ENCODE measurements at regions not wholly inside any gene's neighbourhood (a gene's known extent, or its start where the extent isn't known, plus 50 kb on each side); places are given as distances from the start of the nearest gene placed in this dataset.
"Not testable (repeated sequence)": the region's sequence is repeated elsewhere in the genome, so short reads cannot be mapped to it uniquely, and the experiment has no call there.

DNA sequence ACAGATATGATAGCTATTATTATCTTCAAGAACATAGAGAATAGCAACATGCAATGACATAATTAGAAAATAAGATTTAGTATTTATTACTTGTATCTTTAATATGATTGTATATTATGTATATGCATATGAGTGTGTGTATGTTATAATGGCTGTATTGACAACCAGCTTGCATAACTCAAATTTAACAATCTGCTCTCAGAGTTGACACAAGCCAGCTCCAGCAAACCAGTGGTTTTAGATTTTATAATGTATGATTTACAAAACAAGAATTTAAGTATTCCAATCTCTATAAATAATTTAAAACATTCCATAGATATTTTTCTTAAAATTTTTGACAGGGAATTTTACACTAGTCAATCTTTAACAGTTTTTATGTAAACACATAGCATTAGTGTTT, 935.9 kb upstream of the EPHA5 start:
- DNase-seq (ENCODE audit: low read depth in 2 of 2), result no peak

DNA sequence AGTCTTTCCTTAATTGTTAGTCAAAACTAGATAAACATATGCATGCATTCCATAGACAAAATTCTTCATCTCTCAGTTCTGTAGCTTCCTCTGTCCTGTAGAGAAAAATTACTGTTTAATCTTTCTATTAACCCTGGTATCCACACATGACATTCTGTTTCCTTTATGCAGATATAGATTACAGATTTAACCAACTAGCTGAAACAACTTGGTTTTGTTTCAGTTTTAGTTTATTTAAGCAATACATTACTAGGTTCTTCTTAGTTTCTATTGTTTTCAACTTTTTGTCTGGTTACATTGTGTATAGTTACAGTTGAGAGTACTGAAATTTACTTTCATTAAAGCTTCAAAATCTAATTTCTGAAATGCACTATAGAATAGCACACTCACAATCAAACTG, 933.9 kb upstream of the EPHA5 start:
- no peak for DNase-seq (ENCODE audit: low read depth in 2 of 2)

DNA sequence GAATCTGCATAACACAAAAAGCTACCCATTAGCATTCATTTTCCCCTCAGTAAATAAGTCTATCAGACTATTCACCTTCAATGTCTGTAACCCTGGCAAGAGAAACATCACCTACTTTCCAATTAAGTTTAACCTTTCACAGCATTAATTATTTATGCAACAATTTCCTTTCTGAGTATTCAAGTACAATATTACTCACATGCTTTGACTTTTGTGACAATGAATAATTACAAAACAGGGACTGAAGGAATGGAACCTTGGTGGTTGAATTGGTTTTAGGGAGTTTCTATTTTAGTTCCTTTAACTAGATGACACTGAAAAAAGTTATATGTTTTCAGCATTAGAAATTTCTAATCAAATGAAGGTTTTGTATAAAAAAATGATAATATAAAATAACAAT, 932.3 kb upstream of the EPHA5 start:
- DNase-seq (ENCODE audit: low read depth in 2 of 2), result no peak

DNA sequence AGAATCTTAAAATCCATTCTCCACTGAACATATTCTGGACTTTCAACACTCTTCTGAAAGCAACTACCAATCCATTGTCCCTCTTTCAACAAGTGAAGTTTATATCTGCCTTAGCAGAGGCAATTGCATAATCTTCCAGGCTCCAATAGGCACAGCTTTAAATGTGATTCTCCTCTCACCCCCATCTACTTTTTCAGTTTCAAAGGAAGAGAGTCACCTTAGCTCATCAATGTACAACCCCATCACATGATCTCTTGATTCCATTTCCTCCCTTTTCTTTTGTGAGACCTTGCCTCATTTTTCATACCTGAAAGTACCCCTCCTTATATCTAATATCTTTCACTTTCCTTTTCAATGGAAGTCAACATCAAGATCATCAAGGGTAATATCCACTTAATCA, 921.7 kb upstream of the EPHA5 start:
- no peak for DNase-seq (ENCODE audit: low read depth in 2 of 2)

DNA sequence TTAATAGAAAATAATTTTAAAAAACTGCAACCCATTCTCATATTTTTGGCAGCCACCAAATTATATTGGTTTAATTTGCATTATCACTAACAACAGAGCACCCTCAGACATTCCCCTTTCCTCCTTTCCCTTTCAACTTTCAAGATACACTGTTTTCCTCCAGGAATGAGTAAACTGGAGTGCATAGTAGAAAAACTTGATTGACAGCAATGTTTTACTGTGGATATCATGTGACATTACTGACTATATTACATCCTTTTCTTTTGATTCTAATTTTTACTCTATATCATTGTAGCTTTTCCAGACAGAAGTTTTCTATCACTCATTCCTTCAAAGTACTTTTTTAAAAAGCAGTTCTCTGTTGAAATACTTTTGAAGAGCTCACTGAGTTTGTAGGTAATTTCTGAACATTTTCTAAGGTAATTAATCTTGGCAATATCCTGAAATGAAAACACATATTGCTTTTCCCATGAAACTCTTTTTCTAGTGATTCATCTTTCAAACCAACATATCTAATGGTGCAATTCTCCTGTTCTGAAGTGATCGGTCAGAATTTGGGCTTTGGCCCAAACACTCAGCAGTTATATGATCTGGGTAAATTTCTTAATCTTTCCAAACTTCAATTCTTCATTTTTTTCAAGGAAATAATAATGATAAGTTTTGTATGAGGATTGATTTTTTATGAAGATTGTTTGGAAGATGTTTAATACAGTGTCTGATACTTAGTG, 920.4 kb upstream of the EPHA5 start:
- DNase-seq (ENCODE audit: low read depth in 2 of 2), result no peak

DNA sequence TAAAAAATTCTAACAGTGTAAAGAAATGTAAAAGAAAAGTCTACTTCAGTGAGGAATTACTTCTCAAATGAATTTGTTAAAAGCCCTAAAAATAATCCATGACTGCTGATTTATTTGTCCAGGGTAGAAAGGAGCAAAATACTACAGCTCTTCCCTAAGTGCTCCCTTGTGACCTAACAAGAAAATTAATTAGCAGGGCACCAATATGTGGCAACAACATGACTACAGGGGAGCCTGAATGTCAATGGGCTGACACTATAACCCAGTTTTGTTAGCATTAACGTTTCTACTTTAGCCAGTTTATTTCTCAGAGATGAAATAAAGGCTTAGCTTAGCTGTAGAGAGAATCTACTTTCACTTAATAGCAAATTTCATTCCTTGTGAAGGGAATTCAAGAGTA, 918.9 kb upstream of the EPHA5 start:
- no peak for DNase-seq (ENCODE audit: low read depth in 2 of 2)

DNA sequence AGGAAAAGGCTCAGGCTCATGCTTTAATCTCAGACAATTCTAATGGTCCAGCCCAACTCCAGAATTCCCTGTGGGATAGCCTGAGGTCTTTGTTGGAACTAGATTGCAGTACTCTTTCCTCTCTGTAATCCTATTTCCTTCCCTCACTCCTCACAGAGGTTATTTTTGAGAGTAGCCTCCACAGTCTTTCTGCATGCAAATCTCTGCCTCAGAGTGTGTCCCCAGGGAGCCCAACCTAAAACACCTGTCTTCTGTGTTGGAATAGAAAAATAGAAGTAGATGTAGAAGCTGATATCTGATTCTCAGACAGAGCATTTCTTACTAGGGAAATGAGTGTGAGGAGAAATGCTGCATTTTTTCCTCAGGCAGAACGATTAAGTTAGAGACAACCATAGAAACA, 915.5 kb upstream of the EPHA5 start:
- DNase-seq (ENCODE audit: low read depth in 2 of 2), result no peak

DNA sequence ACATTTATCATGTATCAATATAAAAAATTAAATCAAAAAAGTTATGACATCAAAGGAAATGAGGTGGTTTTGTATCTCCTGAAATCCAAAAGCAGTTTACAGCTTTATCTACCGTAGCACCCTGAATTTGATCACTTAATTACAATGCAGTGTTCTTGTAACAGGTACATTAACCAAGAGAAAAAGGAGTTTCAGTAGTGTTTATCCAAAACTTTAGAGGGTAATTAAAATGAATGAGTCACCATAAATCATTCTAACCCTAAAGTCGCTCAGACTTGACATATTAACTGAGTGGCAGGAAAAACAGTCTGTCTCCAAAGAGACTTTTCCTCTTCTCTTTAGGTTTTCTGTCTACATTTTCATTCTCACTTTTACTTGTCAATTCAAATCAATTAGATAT, 907.6 kb upstream of the EPHA5 start:
- no peak for DNase-seq (ENCODE audit: low read depth in 2 of 2)

DNA sequence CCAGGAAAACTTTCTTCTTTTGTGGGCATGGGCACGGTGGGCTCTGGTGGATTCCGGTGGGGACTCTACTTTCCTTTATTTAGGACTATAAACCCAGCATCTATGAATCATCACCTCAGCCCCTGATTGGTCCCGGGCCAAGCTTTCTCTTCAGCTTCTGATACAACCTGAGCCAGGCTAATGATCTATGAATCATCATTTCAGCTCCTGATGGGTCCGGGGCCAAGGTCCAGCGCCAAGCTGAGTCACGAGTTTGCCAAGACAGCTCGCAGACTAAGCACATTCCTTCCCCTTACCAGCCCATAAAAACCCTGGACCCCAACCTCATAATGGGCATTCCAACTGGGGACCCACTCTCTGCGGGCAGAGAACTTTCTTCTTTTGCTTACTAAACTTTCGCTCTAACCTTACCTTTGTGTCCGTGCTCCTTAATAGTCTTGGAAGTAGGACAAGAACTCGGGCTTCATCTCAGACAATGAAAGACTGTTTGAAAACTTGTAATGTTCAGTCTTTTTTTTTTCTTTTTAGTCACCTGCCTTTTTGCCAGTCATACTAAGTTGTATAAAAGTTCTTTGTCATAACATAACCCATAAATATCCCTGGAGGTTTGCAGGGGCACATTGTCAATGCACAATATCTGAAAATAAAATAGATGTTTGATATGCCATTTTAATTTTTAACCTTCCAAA, 904.9 kb upstream of the EPHA5 start:
- DNase-seq (ENCODE audit: low read depth in 2 of 2), result no peak

DNA sequence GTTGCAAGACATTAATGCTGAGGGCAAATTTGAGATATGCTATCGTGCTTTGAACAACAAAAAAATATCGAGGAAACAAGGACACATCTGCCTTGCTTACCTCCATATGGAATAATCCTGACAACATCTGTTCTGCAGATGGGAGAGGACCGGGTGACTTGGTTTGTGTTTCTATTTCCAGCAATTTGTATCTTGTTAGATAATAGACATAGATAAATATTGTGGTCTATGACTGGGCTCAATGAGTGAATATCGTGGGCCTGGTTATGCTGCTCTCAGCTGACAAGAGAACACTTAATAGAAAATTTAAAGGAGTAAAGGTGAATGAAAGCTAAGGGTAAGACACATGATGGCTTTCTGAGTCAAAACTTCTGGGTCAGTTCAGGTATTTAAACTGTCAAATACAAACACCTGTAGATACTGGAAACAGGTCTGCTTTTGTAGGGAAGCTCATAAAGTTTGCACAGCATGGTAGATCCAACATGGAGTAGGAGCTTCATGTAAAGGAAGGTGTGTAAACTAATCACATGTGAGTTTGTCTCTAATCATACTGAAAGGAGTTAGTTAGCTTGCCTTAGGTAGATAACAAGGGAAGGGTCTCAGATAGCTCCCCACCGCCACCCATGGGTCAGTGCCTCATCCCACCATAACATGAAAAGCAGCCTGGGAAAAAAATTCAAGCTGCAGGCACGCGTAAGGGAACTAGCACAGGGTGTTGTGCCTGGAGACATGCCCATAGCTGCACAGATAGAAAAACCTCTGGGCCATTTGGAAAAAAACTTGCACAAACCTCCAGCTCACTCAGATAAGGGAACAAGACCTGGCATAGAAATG, 904.1 kb upstream of the EPHA5 start:
- no peak for DNase-seq (ENCODE audit: low read depth in 2 of 2)

DNA sequence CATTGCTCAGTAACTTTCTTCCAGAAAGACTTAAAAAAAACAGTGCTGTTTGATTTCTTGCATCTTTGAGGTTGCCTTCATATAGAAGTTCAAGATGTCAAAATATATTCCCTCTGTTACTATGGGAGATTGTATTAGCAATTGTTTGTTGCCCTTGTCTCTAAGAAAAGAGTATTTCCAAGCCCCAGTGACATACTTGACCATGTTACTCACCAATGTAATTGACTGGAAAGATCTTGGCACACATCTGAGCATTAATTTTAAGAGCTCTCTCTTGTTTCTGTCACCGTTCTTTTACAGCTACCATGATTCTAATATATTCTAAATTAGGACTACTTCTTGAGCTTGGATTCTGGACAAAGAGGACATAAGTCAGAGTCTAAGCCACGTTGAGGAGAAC, 902.7 kb upstream of the EPHA5 start:
- DNase-seq (ENCODE audit: low read depth in 2 of 2), result no peak

DNA sequence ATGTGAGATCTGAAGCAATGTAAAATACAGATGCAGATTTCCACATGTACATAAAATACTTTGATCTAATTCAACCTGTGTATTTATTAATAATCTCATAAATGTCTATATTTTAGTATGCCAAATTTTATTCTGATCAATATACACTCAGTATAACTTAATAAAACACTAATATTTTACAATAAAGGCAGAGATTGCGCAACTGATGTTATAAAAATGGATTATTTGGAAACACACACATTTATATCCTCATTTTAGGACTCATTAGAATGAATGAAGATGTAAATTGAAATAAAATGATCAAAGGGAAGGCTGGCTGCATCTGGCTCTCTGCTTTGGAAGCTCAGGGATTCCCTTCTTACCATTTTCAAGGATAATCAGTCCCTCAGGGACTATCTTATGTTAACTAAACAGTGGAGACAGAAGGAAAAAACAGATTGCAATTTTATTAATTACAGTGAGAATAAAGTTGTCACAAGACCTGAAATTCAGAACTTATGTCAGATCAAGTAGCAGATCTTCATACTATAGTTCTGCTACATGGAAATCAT, 900.9 kb upstream of the EPHA5 start:
- DNase-seq (ENCODE audit: low read depth in 2 of 2), result no peak

DNA sequence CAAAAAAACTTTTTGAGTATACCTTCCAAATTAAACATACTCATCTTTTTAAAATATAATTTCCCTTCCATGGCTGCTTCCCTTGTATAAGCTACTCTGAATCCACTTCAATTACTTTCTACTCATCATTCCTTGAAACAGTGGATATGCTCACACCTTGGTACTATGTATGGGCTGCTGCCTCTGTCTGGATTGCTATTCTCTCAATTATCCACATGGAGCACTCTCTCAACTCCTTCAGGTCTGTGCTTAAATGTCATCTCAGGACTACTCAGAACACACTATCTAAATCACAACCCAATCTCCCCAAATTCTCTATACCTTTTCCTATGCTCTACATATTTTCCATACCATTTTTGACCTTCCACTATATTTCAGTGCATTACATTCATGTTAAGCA, 898.9 kb upstream of the EPHA5 start:
- DNase-seq (ENCODE audit: low read depth in 2 of 2), result no peak

DNA sequence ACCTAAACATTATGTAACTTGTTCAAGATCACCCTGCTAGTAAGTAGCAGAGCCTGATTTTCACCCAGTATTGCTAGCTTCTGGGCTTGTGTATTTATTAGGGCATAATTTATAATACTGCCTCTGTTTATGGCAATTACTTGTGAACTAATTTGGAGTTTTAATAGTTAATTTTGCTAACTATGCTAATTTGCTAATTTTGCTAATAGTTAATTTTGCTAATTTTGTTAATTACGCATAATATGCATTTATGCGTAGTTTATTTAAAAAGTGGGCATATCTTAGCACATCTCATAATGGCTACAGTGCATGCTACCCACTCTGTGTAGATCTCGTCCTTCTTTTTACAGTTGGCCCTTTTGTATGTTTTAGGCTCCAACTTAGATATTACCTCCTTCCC, 898.1 kb upstream of the EPHA5 start:
- no peak for DNase-seq (ENCODE audit: low read depth in 2 of 2)

DNA sequence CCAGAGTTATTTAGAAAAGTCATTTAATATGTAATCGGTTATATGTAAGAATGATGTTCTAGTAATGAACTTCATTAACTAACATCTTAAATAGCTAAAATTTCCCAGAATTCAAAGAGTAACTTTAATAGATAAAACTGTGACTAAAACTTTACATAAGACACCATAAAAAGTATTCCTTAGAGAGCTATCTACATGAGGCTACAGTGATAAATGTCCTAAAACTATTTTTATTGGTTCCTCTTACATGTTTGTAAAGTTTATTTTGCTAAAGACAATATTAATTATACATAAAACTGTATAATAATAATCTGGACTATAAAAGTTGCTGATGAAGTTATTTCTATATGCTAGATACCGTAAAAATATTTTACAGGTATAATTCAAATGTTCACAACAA, 897.7 kb upstream of the EPHA5 start:
- DNase-seq (ENCODE audit: low read depth in 2 of 2), result no peak

DNA sequence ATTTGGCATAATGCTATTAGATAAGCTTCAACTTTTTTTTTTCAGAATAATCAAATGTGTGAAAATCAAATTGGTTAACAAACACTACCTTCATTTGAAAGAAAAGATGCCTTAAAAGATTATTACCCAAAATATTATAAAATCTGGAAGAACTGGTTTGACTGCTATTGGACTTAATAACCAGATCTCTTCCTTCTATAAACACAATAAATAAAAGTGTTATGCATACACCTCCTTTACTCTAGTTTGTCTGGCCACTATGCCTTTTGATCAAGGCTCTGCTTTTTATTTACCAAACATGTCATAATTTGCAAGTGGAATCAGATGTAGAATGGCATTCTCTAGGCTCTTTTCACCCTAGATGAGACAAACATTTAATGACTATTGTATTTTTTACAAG, 897.3 kb upstream of the EPHA5 start:
- no peak for DNase-seq (ENCODE audit: low read depth in 2 of 2)

DNA sequence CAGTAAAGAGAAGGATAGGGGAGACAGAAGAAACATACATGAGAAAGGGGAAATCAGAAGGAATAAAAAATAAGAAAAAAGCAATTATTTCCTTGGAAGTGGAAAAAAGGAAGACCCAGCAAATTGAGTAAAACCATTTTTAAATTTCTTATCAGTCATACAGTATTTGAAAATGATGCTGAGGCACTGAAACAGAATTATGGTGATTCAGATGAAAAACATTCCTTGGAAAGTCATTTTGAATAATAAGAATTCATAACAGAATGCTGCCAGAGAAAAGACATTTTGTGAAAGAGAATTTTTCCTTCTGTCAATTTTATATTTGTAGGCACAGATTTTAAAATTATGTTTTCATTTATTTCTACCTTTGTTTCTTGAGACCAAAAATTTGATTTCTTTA, 895.5 kb upstream of the EPHA5 start:
- DNase-seq (ENCODE audit: low read depth in 2 of 2), result no peak

DNA sequence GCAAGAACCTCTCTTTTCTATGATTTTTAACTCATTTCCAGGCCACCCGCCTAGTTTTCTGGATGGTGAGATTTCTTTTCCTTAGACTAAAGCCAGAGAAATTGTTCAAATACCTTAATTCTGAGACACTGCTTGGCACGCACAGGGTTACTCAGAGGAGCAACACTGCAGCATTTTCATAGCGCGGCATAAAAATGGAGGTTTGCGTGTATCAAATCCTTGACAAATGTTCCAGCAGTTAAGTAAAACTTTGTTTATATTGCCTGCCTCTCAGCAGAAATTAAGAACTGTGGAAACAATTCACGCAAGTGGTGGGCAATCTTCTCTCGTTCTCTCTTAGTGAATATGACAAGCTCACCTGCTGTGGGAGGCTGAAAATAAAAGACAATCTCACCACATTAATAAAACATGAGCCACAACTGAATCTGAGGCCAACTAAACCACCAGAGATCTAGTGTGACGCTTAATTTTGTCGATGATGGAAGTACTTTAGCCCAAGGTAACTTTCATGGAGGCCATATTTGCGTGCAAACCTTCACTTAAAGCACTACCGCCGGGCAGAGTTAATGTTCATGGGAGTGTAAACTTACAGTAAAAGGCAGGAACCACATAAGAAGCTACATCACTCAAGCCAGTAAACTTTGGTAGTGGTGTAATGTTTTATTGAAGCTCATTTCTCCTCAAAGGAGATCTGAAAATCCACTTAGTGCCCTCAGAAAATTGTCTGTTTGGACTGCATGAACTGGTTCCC, 894.8 kb upstream of the EPHA5 start:
- DNase-seq (ENCODE audit: low read depth in 2 of 2), result no peak

DNA sequence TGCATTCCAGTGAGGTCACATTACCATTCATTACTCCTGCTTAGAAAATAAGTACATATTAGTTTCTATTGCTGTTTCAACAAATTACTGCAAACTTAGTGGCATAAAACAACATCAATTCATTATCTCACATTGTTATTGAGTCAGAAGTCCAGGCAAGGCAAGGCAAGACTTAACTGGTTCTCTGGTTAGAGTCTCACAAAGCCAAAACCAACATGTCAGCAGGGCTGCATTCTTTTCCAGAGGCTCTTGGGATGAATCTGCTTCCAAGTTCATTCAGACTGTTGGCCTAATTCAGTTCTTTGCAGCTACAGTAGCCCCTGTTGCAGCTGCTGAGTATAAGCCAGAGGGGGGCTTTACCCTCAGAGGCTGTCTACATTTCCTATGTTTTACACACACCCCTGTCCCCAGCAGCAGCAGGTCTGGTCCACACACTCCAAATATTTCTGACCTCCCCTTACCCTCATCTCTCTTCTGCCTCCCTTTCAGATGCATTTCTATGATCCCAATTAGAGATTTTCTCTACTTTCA, 892.1 kb upstream of the EPHA5 start:
- DNase-seq (ENCODE audit: low read depth in 2 of 2), result no peak

DNA sequence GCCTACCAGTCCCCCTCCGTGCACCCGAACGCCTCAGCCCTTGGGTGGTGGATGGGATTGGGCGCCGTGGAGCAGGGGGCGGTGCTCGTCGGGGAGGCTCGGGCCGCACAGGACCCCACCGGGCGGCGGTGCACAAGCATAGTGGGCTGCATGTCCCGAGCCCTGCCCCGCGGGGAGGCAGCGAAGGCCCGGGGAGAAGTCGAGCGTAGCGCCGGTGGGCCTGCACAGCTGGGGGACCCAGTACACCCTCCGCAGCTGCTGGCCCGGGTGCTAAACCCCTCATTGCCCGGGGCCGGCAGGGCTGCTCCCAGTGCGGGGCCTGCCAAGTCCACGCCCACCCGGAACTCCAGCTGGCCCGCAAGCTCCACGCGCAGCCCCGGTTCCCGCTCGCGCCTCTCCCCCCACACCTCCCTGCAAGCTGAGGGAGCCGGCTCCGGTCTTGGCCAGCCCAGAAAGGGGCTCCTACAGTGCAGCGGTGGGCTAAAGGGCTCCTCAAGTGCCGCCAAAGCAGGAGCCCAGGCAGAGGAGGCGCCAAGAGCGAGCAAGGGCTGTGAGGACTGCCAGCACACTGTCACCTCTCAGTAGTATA, 891.3 kb upstream of the EPHA5 start:
- not testable (repeated sequence) for DNase-seq (ENCODE audit: low read depth in 2 of 2)

DNA sequence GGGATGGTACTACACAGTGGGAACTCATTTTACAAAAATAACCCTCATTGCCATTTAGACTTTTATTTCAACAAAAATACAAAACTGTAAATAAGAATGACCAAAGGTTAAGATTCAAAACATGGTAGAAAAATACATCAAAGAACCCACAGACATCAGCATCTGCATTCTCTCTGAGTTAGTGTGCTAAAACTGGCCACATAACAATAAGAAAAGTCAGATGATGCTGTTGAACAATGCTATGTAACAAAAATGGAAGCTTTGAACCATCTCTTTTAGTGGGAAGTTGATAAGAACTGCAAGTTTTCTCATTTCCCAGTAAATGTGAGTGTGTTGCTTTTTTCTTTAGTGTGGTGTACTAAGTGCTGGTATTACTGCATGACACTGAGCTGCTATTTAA, 888.4 kb upstream of the EPHA5 start:
- DNase-seq (ENCODE audit: low read depth in 2 of 2), result no peak
